GM19463 (cell line): ENCODE measurements at regions not wholly inside any gene's neighbourhood (a gene's known extent, or its start where the extent isn't known, plus 50 kb on each side); places are given as distances from the start of the nearest gene placed in this dataset.
"Not testable (repeated sequence)": the region's sequence is repeated elsewhere in the genome, so short reads cannot be mapped to it uniquely, and the experiment has no call there.

Source experiments
- ATAC-seq: cut with Tn5 transposase; IDR thresholded peaks from one replicate; pipeline ENCODE4 v1.9.1; 2021; ENCODE audit warnings: mild to moderate bottlenecking, moderate library complexity; ENCODE audit not compliant: unreplicated experiment

GRCh38 chr9:115525111-115526058, 407.4 kb upstream of the TNC start:
- ATAC-seq = no peak

GRCh38 chr9:115531410-115532125, 413.6 kb upstream of the TNC start:
- ATAC-seq = no peak

- no peak for ATAC-seq
Observed at GRCh38 chr9:115533511-115533910, 415.6 kb upstream of the TNC start.

- no peak for ATAC-seq
Observed at GRCh38 chr9:115540091-115540490, 422.1 kb upstream of the TNC start.

GRCh38 chr9:115543511-115543910, 425.6 kb upstream of the TNC start:
- ATAC-seq = no peak

GRCh38 chr9:115548609-115549260, 430.8 kb upstream of the TNC start:
- ATAC-seq = no peak

- ATAC-seq = no peak
Observed at GRCh38 chr9:115551396-115551795, 433.4 kb upstream of the TNC start.

- no peak for ATAC-seq
Observed at GRCh38 chr9:115553060-115553773, 435.3 kb upstream of the TNC start.

GRCh38 chr9:115556432-115556831, 438.5 kb upstream of the TNC start:
- no peak for ATAC-seq

GRCh38 chr9:115575147-115575546, 457.2 kb upstream of the TNC start:
- no peak for ATAC-seq

- not testable (repeated sequence) for ATAC-seq
Observed at GRCh38 chr9:115585458-115585857, 467.5 kb upstream of the TNC start.

- no peak for ATAC-seq
Observed at GRCh38 chr9:115587310-115587709, 469.4 kb upstream of the TNC start.

- no peak for ATAC-seq
Observed at GRCh38 chr9:115590011-115590410, 472.1 kb upstream of the TNC start.

- ATAC-seq = no peak
Observed at GRCh38 chr9:115591584-115591984, 473.6 kb upstream of the TNC start.

- no peak for ATAC-seq
Observed at GRCh38 chr9:115593587-115594091, 475.7 kb upstream of the TNC start.

- no peak for ATAC-seq
Observed at GRCh38 chr9:115594557-115594956, 476.6 kb upstream of the TNC start.

- ATAC-seq = no peak
Observed at GRCh38 chr9:115596021-115596745, 478.2 kb upstream of the TNC start.

GRCh38 chr9:115596746-115597080, 478.8 kb upstream of the TNC start:
- ATAC-seq = no peak

GRCh38 chr9:115597330-115597895, 479.5 kb upstream of the TNC start:
- ATAC-seq = no peak

GRCh38 chr9:115598751-115599150, 480.8 kb upstream of the TNC start:
- ATAC-seq = no peak
